ENCODE measurements at regions not wholly inside any gene's neighbourhood (a gene's known extent, or its start where the extent isn't known, plus 50 kb on each side); places are given as distances from the start of the nearest gene placed in this dataset.

DNA sequence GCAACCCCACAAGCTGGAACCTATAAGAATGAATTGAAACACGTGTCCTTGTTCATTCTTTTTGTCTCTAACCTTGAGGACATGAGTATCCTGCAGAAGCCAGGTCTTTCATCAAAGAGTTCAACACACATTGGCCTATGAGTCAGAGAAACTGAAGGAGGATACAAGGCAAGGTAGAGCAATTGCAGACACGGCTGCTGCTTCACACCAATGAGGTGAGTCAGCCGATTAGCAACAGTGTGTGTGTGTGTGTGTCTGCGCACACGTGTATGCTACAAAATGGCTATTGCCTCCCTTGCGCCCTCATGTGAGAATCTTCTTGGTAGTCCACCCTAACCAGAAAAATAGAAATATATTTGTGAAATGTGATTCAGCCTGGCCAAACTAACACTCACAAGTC, 1477.7 kb upstream of the IGFBP7 start:
- TF ChIP-seq, protein P1, sequence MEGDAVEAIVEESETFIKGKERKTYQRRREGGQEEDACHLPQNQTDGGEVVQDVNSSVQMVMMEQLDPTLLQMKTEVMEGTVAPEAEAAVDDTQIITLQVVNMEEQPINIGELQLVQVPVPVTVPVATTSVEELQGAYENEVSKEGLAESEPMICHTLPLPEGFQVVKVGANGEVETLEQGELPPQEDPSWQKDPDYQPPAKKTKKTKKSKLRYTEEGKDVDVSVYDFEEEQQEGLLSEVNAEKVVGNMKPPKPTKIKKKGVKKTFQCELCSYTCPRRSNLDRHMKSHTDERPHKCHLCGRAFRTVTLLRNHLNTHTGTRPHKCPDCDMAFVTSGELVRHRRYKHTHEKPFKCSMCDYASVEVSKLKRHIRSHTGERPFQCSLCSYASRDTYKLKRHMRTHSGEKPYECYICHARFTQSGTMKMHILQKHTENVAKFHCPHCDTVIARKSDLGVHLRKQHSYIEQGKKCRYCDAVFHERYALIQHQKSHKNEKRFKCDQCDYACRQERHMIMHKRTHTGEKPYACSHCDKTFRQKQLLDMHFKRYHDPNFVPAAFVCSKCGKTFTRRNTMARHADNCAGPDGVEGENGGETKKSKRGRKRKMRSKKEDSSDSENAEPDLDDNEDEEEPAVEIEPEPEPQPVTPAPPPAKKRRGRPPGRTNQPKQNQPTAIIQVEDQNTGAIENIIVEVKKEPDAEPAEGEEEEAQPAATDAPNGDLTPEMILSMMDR (IDR thresholded peaks at IDR 0.05) = no peak
- TF ChIP-seq POLR2A (IDR thresholded peaks at IDR 0.05) = no peak

Measured in heart left ventricle (tissue), 13 donors.